NCI-H2196 (cell line): ENCODE measurements at regions not wholly inside any gene's neighbourhood (a gene's known extent, or its start where the extent isn't known, plus 50 kb on each side); places are given as distances from the start of the nearest gene placed in this dataset.
"Not testable (repeated sequence)": the region's sequence is repeated elsewhere in the genome, so short reads cannot be mapped to it uniquely, and the experiment has no call there.

Source experiments
- DNase-seq: peaks from one replicate; lab custom pipeline; 2025; ENCODE audit not compliant: unreplicated experiment; lab: John Stamatoyannopoulos, UW

- DNase-seq, result no peak
Measured at GRCh38 chr3:72629191-72629631, 219.0 kb downstream of the SHQ1 start.

- DNase-seq, result peak; percentile 3
Measured at GRCh38 chr3:72628065-72628464, 220.2 kb downstream of the SHQ1 start.

- DNase-seq, result no peak
Measured at GRCh38 chr3:72627271-72627670, 221.0 kb downstream of the SHQ1 start.

GRCh38 chr3:72625602-72626337, 222.5 kb downstream of the SHQ1 start:
- DNase-seq, result no peak

- no peak for DNase-seq
Measured at GRCh38 chr3:72624656-72625055, 223.6 kb downstream of the SHQ1 start.

- DNase-seq, result no peak
Measured at GRCh38 chr3:72618739-72619138, 229.5 kb downstream of the SHQ1 start.

GRCh38 chr3:72617424-72618024, 230.7 kb downstream of the SHQ1 start:
- no peak for DNase-seq

GRCh38 chr3:72615776-72616175, 232.5 kb downstream of the SHQ1 start:
- no peak for DNase-seq

- DNase-seq, result no peak
Measured at GRCh38 chr3:72615182-72615581, 233.1 kb downstream of the SHQ1 start.

GRCh38 chr3:72614394-72615074, 233.7 kb downstream of the SHQ1 start:
- DNase-seq, result no peak

- no peak for DNase-seq
Measured at GRCh38 chr3:72613871-72614270, 234.4 kb downstream of the SHQ1 start.

- not testable (repeated sequence) for DNase-seq
Measured at GRCh38 chr3:72609114-72609513, 239.1 kb downstream of the SHQ1 start.

GRCh38 chr3:72606005-72606800, 242.0 kb downstream of the SHQ1 start:
- DNase-seq, result peak; percentile 9

- DNase-seq, result no peak
Measured at GRCh38 chr3:72604328-72604727, 243.9 kb downstream of the SHQ1 start.

- no peak for DNase-seq
Measured at GRCh38 chr3:72601983-72602750, 246.1 kb downstream of the SHQ1 start.

GRCh38 chr3:72601060-72601459, 247.2 kb downstream of the SHQ1 start:
- no peak for DNase-seq

GRCh38 chr3:72597756-72598195, 250.5 kb downstream of the SHQ1 start:
- DNase-seq, result no peak

GRCh38 chr3:72597043-72597442, 251.2 kb downstream of the SHQ1 start:
- DNase-seq, result no peak

- DNase-seq, result no peak
Measured at GRCh38 chr3:72595927-72596610, 252.2 kb downstream of the SHQ1 start.

- DNase-seq, result no peak
Measured at GRCh38 chr3:72595376-72595775, 252.9 kb downstream of the SHQ1 start.
